Prostate gland (tissue), 2 donors: ENCODE measurements at regions not wholly inside any gene's neighbourhood (a gene's known extent, or its start where the extent isn't known, plus 50 kb on each side); places are given as distances from the start of the nearest gene placed in this dataset.
"Not testable (repeated sequence)": the region's sequence is repeated elsewhere in the genome, so short reads cannot be mapped to it uniquely, and the experiment has no call there.

Experiments used
- POLR2A ChIP-seq: fragments of 450-650 bp; IDR thresholded peaks from one replicate; pipeline ENCODE4 v1.6.1; 2016; ENCODE audit warnings: antibody characterized with exemption, mild to moderate bottlenecking
- POLR2AphosphoS5 ChIP-seq: sonication (generic); formaldehyde crosslinking; IDR thresholded peaks from one replicate; pipeline ENCODE4 v1.6.1; 2017; ENCODE audit warnings: antibody characterized with exemption
- TF ChIP-seq, protein P1 (sequence below), 4 experiments: fragments of 200-600 bp in 2 of 4; fragments of 450-650 bp in 2 of 4; sonication (generic) in 2 of 4; IDR thresholded peaks; 1 replicate in 3 of 4; 2 replicates in 1 of 4; pipeline ENCODE4 v1.5.1; 2016 to 2019; ENCODE audit warnings: antibody characterized with exemption in 4 of 4, mild to moderate bottlenecking in 2 of 4, moderate library complexity in 2 of 4

DNA sequence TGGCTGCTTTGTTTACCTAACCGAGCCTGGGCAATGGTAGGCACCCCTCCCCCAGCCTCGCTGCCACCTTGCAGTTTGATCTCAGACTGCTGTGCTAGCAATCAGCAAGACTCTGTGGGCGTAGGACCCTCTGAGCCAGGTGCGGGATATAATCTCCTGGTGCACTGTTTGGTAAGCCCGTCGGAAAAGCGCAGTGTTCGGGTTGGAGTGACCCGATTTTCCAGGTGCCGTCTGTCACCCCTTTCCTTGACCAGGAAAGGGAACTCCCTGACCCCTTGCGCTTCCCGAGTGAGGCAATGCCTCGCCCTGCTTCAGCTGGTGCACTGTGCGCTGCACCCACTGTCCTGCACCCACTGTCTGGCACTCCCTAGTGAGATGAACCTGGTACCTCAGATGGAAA is 482.2 kb upstream of the SMC2 start:
- not testable (repeated sequence) for TF ChIP-seq POLR2A, POLR2AphosphoS5
- TF ChIP-seq, protein P1, sequence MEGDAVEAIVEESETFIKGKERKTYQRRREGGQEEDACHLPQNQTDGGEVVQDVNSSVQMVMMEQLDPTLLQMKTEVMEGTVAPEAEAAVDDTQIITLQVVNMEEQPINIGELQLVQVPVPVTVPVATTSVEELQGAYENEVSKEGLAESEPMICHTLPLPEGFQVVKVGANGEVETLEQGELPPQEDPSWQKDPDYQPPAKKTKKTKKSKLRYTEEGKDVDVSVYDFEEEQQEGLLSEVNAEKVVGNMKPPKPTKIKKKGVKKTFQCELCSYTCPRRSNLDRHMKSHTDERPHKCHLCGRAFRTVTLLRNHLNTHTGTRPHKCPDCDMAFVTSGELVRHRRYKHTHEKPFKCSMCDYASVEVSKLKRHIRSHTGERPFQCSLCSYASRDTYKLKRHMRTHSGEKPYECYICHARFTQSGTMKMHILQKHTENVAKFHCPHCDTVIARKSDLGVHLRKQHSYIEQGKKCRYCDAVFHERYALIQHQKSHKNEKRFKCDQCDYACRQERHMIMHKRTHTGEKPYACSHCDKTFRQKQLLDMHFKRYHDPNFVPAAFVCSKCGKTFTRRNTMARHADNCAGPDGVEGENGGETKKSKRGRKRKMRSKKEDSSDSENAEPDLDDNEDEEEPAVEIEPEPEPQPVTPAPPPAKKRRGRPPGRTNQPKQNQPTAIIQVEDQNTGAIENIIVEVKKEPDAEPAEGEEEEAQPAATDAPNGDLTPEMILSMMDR (IDR thresholded peaks at IDR 0.05): not testable (repeated sequence)
